Smooth muscle cell (in vitro differentiated cells): ENCODE measurements at regions not wholly inside any gene's neighbourhood (a gene's known extent, or its start where the extent isn't known, plus 50 kb on each side); places are given as distances from the start of the nearest gene placed in this dataset.

Experiments
- DNase-seq: peaks from one replicate; lab custom pipeline; 2025; ENCODE audit not compliant: unreplicated experiment; lab: John Stamatoyannopoulos, UW
- H2AFZ ChIP-seq: fragments of 200-600 bp; sonication (generic); 2 replicates; pipeline ENCODE4 v1.6.0; 2016; ENCODE audit warnings: antibody characterized with exemption, low read depth, mild to moderate bottlenecking
- H3F3A ChIP-seq: fragments of 200-600 bp; sonication (generic); 2 replicates; pipeline ENCODE4 v1.6.0; 2017; ENCODE audit warnings: antibody characterized with exemption, low read depth
- H3K27ac ChIP-seq: fragments of 200-600 bp; sonication (generic); 2 replicates; pipeline ENCODE4 v1.5.1; 2016; ENCODE audit warnings: low read depth, mild to moderate bottlenecking
- H3K27me3 ChIP-seq: fragments of 200-600 bp; sonication (generic); 2 replicates; pipeline ENCODE4 v1.6.1; 2016; ENCODE audit warnings: low read depth, mild to moderate bottlenecking
- H3K36me3 ChIP-seq: fragments of 200-600 bp; sonication (generic); 2 replicates; pipeline ENCODE4 v1.5.1; 2016; ENCODE audit warnings: low read depth
- H3K4me1 ChIP-seq: fragments of 200-600 bp; sonication (generic); 2 replicates; pipeline ENCODE4 v1.5.1; 2016; ENCODE audit warnings: low read depth
- H3K4me2 ChIP-seq: fragments of 200-600 bp; sonication (generic); 2 replicates; pipeline ENCODE4 v1.6.0; 2016; ENCODE audit warnings: mild to moderate bottlenecking
- H3K4me3 ChIP-seq: fragments of 200-600 bp; sonication (generic); 2 replicates; pipeline ENCODE4 v1.5.1; 2016; ENCODE audit warnings: mild to moderate bottlenecking
- H3K79me2 ChIP-seq: fragments of 200-600 bp; sonication (generic); 2 replicates; pipeline ENCODE4 v1.6.0; 2016; ENCODE audit warnings: low read depth, mild to moderate bottlenecking
- H3K9ac ChIP-seq: fragments of 200-600 bp; sonication (generic); 2 replicates; pipeline ENCODE4 v1.6.0; 2016; ENCODE audit warnings: low read depth
- H3K9me3 ChIP-seq: fragments of 200-600 bp; sonication (generic); replicated peaks from 2 replicates; pipeline ENCODE4 v1.5.1; 2016; ENCODE audit warnings: low read depth
- H4K20me1 ChIP-seq: fragments of 200-600 bp; sonication (generic); 2 replicates; pipeline ENCODE4 v1.6.0; 2016; ENCODE audit warnings: low read depth
- WGBS: methylation state at CpG from one replicate; pipeline ENCODE4 v1.1.7; 2016; ENCODE audit warnings: low lambda C conversion rate; 5-methylcytosine and 5-hydroxymethylcytosine counted together
- TF ChIP-seq, protein P1 (sequence below): fragments of 200-600 bp; sonication (generic); IDR thresholded peaks from 2 replicates; pipeline ENCODE4 v1.5.1; 2017; ENCODE audit warnings: borderline replicate concordance, mild to moderate bottlenecking, antibody characterized with exemption; ENCODE audit not compliant: insufficient read depth, poor library complexity, severe bottlenecking

DNA sequence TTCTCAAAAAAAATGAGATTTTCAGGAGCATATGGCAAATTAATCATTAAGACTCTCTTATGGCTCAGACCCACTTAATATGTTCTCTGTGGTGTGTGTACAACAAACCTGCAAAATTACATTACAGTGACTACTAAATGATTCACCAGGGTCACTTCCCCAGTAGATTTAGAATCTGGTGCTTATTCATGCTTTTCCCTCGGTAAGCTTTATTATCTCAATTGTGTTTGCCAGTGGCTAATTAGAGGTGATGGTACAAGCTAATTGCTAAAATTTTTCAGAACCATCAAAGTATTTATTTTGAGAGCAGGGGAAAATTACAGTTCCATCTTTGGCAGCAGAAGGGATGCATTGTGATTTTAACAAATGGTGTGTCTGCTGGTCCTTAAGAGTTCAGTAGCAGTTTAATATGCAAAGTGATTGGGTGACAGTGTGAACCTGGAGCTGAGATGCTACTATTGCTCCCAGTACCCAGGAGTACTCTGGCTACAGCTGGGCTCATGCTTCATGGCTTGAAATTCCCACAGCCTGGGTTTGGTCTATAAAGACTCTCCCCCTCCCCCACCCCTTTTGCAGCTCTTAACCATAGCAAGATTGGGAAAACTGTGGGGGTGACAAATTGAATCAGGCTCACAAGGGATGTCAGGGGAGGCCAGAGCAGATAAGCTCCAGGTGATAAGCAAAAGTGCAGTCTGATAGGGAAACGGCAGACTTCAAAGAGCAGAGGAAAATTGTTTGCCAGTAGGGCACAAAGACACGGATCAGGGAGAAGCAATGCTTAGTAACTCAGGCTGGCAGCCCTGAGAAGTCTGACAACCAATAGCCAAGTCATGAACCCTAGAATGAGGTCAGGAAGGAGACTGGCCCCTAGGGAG lies 92.8 kb upstream of the RAD23B start:
- H3K36me3 ChIP-seq = no peaks in the 10 kb centered on the region
- H3K4me2 ChIP-seq = no peak overlapping the region
- no peak overlapping the region for H3K4me3 ChIP-seq
- no peak overlapping the region for H3K9ac ChIP-seq
- DNase-seq = no peak
- no peaks in the 10 kb centered on the region for H3K9me3 ChIP-seq
- WGBS = 25% methylated on average over 3 of the region's 3 CpGs
- H4K20me1 ChIP-seq = no peaks in the 10 kb centered on the region
- H3K27ac ChIP-seq = no peak overlapping the region
- H2AFZ ChIP-seq = no peak overlapping the region
- TF ChIP-seq, protein P1, sequence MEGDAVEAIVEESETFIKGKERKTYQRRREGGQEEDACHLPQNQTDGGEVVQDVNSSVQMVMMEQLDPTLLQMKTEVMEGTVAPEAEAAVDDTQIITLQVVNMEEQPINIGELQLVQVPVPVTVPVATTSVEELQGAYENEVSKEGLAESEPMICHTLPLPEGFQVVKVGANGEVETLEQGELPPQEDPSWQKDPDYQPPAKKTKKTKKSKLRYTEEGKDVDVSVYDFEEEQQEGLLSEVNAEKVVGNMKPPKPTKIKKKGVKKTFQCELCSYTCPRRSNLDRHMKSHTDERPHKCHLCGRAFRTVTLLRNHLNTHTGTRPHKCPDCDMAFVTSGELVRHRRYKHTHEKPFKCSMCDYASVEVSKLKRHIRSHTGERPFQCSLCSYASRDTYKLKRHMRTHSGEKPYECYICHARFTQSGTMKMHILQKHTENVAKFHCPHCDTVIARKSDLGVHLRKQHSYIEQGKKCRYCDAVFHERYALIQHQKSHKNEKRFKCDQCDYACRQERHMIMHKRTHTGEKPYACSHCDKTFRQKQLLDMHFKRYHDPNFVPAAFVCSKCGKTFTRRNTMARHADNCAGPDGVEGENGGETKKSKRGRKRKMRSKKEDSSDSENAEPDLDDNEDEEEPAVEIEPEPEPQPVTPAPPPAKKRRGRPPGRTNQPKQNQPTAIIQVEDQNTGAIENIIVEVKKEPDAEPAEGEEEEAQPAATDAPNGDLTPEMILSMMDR = no peak
- peaks cover 13% of the 10 kb centered on the region for H3K4me1 ChIP-seq
- H3K27me3 ChIP-seq = no peaks in the 10 kb centered on the region
- no peaks in the 10 kb centered on the region for H3K79me2 ChIP-seq
- H3F3A ChIP-seq = no peaks in the 10 kb centered on the region

DNA sequence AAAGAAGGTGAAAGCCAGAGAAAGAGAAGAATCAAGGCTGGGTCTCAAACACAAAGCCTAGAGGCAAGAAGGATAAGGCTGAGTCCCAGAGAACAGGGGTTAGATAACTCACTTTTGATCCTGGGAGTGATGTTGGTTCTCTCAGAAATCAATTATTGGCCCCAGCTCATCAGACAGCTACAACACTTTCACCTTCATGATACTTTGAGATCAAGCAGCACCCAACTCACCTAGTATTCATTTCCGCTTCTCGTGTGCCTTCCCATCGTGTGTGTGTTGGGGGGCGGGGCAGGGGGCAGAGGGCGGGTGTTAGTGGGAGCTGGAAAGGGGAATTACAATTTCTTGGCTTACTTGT lies 92.2 kb upstream of the RAD23B start:
- H3K27ac ChIP-seq = no peak overlapping the region
- TF ChIP-seq, protein P1 = no peak
- H4K20me1 ChIP-seq = no peaks in the 10 kb centered on the region
- H3K4me3 ChIP-seq = no peak overlapping the region
- WGBS = 87% methylated on average over 5 of the region's 5 CpGs
- H3F3A ChIP-seq = no peaks in the 10 kb centered on the region
- H3K27me3 ChIP-seq = no peaks in the 10 kb centered on the region
- no peak overlapping the region for H3K4me2 ChIP-seq
- H3K4me1 ChIP-seq = peaks cover 13% of the 10 kb centered on the region
- no peak overlapping the region for H3K9ac ChIP-seq
- no peaks in the 10 kb centered on the region for H3K9me3 ChIP-seq
- DNase-seq = no peak
- H2AFZ ChIP-seq = no peak overlapping the region
- no peaks in the 10 kb centered on the region for H3K79me2 ChIP-seq
- no peaks in the 10 kb centered on the region for H3K36me3 ChIP-seq

DNA sequence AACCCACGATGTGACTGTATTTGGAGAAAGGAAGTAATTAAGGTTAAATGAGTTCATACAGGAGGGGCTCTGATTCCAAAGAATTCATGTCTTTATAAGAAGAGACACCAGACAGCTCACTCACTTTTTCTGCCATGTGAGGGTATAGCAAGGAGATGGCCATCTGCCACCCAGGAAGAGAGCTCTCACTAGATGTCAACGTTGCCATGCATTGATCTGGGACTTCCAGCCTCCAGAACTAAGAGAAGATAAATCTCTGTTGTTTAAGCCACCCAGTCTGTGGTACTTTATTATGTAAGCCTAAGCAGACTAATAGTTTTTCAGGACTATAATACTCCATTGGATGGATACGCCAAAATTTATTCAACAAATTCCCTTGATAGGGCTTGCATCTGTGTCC lies 89.8 kb upstream of the RAD23B start:
- Histone ChIP-seq H2AFZ (no peak overlapping the region), H3K9ac (no peak overlapping the region), H3K27ac (no peak overlapping the region), H4K20me1 (no peaks in the 10 kb centered on the region), H3K9me3 (no peaks in the 10 kb centered on the region), H3K36me3 (no peaks in the 10 kb centered on the region), H3F3A (no peaks in the 10 kb centered on the region), H3K4me1 (peaks cover 11% of the 10 kb centered on the region), H3K4me3 (no peak overlapping the region), H3K79me2 (no peaks in the 10 kb centered on the region), H3K27me3 (no peaks in the 10 kb centered on the region), H3K4me2 (no peak overlapping the region)
- TF ChIP-seq, protein P1 = no peak
- DNase-seq = no peak
- WGBS = 93% methylated on average over 3 of the region's 3 CpGs

DNA sequence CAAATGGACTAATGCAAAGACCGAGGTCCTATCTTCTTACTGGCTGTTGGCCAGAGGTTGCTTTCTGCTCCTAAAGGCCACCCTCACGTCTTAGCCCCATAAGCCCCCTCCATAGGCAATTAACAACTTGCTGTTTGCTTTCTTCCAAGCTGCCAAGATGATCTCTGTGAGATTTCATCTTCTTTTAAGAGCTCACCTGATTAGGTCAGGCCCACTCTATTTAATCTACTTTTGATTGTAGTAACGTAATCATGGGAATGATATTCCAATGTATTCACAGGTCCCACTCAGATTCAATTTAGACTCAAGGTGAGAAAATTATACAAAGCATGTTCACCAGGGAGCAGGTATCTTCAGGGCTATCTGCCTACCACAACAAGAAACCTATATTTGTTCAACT lies 84.4 kb upstream of the RAD23B start:
- Histone ChIP-seq H3K4me3 (no peak overlapping the region), H3K27me3 (no peaks in the 10 kb centered on the region), H3K27ac (no peak overlapping the region), H3K79me2 (no peaks in the 10 kb centered on the region), H3K36me3 (no peaks in the 10 kb centered on the region), H3K9ac (no peak overlapping the region), H3K4me1 (no peaks in the 10 kb centered on the region), H3K9me3 (no peaks in the 10 kb centered on the region), H2AFZ (no peak overlapping the region), H3K4me2 (no peak overlapping the region), H4K20me1 (no peaks in the 10 kb centered on the region), H3F3A (no peaks in the 10 kb centered on the region)
- WGBS = 89% methylated on average over 3 of the region's 3 CpGs
- TF ChIP-seq, protein P1 = no peak
- no peak for DNase-seq
